Myocyte (in vitro differentiated cells): ENCODE measurements at regions not wholly inside any gene's neighbourhood (a gene's known extent, or its start where the extent isn't known, plus 50 kb on each side); places are given as distances from the start of the nearest gene placed in this dataset.
A peak's percentile ranks its signal among the peaks of the same experiment; 100 is the strongest.
"Not testable (repeated sequence)": the region's sequence is repeated elsewhere in the genome, so short reads cannot be mapped to it uniquely, and the experiment has no call there.

Experiments
- DNase-seq: peaks from one replicate; pipeline ENCODE4 v3.0.0-alpha.2; 2012; ENCODE audit warnings: low read depth

DNA sequence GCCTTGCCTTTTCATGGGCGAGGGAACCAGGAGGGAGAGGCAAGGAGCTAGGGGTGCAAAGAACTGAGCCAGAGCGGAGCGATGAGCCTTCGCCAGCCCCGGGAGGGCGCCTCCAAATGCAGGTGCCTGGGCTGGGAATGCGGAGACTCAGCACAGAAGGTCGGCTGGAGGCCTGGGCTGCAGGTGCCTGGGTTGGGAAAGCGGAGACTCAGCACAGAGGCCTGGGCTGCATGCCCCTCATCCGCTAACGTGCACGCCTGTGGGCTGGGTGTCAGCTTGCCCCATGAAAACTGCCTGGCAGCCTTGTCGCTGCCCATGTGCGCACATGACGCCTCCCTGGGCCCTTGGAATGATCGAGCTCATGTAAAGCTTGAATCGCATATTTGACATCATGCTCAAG is 51.8 kb downstream of the POM121L12 start:
- DNase-seq, result no peak

DNA sequence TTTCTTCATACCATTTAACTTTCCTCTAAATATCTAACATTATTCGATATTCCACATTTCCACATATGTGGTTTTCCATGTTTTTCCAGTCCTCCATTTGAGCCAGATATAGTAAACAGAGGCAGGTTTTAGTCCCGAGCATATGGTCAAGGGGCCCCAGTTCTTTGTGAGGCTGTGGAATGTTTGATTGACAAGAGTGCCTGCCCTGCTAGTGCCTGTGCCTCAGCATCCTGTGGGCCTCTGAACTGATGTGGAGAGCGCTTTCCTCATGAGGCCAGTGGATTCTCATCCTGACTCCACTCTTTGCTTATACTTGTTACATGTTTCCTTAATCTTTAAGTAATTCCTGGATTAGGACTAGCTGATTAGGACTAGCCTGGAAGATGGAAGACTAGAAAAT is 58.8 kb downstream of the POM121L12 start:
- DNase-seq, result no peak

DNA sequence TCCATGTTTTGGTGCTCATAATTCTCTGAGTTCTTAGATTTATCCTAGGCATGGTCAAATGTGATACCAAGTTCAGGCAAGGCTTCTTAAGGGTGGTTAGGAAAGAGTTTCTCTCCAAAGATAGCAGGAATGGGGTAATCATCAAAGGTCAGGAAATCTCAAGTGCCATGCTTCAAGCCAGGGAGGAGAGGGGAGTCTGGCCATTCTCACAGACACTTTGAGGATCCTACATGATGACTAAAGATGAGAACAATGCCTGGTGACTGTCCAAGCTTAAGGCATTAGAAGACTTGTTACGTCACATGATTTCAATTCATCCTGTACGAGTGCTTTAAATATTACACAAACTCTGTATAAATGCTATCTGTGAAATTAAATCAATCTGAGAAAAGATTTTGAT is 59.4 kb downstream of the POM121L12 start:
- DNase-seq, result no peak

DNA sequence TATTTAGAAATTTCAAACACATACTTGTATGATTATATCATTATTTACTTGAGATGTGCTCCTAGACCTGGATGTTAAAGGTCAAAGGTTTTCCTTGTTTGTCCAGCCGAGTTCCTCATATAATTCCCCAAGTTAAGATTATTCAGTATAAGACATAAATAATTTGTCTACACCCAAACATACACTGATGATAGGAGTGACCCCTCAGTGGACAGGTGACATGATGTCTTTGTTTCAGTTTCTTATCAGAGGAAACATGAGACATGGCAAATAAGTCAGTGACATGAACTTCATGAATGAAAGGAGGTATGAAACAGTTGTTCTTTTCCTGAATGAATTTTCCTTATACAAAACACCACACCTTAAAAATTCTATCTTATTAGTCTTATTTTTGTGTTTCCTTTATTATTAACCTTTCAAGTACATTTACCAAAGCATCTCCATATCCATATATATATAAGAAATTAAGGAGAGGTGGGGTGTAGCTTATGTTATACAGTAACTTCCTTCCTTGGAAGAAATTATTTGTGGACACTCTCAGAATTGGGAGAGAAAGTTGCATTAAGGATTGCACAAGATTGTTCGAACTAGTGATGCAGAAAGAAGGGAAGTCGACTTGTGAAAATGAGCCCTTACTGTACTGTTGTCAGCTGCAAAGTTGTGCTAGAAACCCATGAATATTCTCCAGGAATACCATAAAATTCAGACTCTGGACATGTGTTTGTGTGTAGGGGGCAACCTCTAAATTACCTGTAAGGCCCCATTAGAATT is 60.5 kb downstream of the POM121L12 start:
- no peak for DNase-seq

DNA sequence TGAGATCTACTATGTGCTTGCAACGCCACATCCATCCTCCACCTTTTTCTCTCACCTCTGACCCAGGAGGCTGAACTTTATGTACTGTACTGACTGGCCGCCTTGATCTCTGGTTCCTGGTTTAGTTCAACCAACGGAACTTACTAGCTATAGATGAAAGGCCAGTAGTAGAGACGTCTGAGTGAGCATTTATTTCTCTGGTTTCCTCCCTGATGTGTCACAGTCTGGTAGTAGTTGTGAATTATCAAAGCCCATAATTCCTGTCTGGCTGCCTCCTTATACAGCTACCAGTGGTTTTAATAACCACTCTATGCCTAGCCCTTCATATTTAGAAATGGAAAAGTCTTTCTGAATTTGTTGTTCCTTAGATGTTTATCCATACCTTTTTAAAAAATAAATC is 64.7 kb downstream of the POM121L12 start:
- DNase-seq, result no peak

DNA sequence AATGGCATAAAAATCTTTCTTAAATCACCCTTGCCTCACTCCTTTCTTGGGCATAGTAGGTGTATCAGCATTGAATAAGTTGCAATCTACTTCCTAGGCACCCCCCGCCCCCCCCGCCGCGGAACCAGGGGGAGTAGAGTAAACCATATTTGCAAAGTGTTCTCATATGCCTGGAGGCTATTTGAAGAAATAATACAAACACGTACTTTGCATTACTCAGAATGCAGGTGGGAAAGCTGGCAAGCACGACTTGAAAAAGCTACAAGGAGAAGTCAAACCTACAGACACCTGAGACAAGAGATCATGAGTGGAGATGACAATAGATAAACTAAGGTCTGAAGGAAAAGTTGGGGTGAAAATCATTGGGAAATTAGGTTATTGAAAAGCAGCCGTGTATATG is 65.6 kb downstream of the POM121L12 start:
- DNase-seq, result no peak

DNA sequence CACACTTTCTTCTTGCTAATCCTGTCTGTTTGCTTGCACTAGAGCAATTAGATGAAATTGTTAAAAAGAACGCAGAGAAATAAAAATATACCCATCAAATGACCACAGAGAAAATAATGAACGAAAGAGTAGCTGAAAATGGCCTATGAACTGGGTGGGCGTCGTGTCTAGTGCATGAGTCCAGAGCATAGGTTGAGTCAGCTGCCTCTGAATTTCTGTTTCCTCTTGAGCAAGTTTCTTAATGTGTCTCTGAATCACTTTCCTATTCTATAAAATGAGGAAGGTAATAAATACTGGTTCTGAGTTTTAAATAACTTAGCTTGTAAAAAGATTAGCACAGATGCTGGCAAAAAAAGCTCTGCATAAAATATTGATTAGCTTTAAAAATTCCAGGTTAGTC is 75.0 kb downstream of the POM121L12 start:
- peak; percentile 5 for DNase-seq

DNA sequence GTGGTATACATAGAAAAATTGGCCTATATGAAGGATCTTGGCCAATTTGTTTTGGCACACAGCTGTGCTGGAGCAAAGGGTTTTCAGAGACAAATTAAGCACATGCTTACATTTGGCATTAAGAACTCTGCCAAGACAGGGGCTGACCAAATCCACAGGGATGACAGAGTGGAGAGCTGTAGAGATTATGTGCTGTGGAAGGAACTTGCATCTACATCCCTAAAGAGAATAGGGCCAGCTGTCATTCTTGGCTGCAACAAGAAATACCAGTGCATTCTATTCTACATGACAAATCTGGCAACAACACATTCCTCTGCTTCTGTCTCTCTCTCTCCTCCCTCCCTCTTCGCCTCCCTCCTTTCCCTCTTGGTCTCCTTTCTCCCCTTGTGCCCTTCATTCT is 75.6 kb downstream of the POM121L12 start:
- peak; percentile 90 for DNase-seq

DNA sequence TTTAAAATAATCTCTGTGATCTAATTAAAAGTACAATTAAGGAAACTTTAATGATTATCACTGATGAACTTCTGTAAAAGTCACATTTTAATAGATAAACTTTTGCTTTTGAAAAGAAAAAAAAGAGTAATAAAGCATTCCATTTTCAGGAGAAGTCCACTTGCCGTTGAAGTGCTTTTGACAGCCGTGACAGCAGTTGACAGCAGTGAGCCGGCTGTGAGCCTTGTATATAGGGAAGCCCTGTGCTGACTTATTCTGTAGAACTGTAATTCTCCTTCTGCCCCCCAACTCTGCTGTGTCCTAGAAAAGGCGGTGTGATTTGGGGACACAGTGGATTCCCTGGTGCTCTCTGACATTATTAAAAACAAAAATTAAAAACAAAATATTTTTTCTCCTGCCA is 78.0 kb downstream of the POM121L12 start:
- DNase-seq, result no peak

DNA sequence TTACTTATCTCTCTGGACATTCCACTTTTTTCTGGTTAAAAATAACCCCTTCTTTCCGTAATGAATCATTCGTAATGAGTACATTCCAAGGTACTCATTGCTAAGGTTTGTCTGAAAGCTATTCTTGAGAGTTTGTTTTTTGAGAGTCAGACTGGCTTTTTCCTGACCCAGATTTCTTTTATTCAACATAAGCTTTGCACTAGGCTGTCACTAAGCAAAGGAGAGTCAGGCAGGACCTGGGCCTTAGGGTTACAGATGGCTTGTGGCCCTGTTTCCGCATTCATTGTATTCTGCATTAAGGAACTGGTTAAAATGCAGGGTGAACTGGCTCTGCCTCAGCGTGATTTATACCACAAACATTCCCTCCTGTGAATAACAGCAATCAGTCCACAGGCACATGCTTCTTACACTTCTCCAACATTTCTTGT is 84.1 kb downstream of the POM121L12 start:
- peak; percentile 33 for DNase-seq

DNA sequence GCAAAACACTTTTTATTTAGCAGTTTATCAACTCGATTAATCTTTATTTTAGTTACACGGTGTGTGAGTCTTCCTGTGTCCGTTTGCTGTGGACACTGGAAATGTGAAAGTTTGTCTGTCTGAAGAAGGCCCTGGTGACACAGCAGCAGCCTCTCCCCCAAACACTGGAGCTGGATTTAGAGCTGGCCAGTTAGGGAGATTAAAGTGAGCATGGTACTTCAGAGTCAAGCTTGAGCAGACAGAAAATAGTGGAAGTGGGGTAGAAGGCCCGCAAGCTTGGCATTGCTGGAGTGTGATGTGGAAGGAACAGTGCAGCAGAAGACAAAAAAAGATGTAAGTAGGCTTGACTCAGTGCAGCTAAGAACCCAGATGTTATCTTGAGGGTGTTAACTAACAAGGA is 85.9 kb downstream of the POM121L12 start:
- DNase-seq, result peak; percentile 5

DNA sequence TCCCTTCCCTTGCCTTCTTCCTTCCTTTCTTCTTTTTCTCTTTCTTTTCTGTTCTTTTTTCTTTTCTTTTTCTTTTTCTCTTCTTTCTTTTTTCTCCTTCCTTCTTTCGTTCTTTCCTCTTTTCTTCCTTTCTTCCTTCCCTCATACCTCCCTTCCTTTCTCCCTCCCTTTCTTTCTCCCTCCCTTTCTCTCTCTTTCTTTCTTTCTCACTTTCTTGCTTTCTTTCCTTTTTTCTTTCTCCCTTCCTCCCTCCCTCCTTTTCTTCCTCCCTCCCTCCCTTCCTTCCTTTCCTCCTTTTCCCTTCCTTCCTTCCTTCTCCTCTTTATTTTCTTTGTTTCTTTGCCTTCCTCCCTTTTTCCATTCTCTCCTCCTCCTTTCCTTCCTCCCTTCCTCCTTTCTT is 96.3 kb downstream of the POM121L12 start:
- DNase-seq, result no peak

DNA sequence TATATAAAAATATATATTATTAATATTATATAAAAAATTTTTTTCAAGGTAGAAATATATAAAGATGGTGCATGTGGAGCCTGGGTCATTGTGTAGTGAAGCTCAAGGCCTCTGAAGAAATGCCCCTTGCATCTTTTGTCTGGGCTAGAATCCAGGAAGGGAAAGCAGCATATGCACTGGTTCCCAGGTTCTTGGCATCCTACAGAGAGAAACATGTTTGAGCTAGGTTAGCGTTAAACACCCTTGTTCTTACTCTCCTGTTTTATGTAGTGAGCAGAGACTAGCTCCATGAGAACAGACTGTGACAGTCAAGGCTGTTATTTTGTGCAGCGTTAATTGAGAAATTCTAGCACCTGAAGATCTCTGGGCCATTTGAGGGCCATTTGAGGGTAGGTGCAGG is 116.1 kb downstream of the POM121L12 start:
- no peak for DNase-seq

DNA sequence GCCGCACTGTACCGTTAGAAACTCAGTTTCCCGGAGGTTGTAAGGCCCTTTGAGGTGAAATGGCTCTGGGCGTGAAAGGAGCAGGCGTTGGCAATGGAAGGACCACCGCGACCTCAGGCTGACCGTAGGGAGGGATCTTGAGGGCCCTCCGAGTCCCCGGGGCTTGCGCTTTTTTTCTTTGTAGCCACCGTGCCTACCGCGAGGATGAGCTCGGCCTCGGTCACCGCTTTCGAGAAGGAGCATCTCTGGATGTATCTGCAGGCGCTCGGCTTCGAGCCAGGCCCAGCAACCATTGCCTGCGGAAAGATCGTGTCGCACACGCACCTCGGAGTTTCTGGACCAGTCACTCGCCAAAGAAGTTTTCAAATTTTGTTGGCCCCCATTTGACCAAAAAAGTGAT is 151.8 kb downstream of the POM121L12 start:
- DNase-seq, result not testable (repeated sequence)

DNA sequence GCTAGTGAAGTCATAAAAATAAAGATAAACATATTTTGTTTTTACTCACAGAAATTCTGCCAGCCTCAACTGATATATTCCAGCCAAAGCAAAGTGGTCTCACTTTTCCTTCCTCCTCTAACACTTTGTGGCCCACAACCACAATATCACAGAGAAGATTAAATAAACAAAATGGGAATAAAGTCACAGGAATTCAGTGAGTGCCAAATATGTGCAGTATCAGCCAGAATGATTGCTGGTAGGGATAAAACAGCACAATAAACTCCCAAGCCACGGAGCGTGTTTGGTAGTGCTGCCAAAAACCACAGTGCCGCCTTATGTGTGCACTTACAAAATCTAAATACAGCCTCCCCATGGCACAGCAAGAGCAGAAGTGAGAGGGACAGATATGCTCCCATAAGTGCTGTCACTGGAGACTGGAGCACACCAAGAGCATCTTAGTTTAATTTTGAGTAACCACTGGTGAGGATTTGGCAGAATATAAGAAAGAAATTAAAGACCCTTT is 155.8 kb downstream of the POM121L12 start:
- DNase-seq, result no peak

DNA sequence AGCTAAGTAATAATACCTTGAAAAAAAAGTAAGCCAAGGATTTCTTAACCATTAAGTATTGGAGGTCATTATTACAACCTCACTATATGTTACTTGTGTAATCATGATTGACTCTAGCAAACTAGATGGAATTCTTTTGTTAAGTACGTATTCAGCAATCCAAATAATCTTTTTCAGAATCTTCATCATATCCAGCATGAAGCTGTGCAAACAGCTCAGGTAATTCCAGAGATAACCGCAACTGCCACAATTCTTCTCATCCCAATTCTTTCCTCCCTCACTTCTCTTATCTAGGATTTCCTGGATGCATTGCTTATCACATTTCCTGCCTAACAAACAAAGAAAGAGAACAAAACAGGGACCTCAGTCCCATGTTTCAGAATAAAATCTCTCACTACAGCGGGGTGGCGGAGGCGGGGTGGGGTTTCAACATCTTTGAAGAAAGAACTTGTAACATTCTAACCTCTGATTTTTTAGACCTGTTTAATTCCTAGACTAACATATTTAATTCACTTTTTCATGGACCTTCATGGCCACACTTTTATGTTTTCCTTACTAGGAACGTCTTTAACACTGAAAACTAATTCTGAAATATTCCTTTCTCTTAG is 156.5 kb downstream of the POM121L12 start:
- DNase-seq, result no peak

DNA sequence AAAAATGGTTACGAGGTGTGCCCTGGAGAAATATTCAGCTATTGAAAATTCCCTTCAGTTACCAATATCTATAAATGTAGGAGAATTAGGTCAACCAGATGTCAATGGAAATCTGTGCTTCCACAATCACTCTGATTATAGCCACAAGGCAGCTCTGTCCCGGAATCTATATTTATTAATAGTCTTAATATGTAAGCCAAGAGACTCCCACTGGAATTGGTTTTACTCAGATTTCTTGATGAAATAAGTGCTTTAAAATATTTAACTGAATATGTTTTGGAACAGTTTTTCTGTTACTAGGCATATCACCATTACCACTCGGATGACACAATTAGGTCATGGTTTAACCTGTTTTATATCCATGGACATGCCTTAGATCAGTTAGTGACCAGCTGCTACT is 169.6 kb downstream of the POM121L12 start:
- no peak for DNase-seq

DNA sequence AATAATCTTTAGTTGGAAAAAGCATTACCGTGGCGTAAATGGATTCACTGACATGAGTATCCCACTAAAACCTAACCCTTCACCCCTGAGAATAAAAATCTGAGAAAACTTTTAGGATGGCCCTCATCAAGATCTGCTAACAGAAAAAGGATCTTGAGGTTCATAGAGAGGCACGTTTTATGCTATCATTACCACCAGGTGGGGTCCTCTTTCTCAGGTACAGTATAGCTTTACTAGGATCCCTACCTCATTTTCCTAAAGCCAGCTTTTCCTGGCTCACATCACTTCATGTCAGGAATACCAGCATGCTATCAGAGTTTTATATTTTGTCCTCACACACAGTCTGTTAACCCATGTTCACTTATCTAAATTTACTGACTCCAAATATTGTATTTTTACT is 173.7 kb downstream of the POM121L12 start:
- no peak for DNase-seq

DNA sequence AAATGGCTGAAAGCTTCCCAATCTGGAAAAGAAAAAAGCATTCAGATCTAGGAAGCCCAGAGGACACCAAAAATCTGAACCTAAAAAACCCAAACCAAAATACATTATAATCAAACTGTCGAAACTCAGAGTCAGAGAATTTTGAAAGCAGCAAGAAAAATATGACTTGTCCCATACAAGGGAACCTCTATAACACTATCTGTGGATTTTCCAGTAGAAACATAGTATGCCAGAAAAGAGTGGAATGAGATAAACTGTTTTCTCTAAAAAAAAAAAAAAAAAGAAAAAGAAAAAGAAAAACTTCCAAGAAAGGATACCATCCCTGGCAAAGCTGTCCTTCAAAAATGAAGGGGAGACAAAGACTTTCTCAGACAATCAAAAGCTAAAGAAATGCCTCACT is 179.0 kb downstream of the POM121L12 start:
- DNase-seq, result no peak

DNA sequence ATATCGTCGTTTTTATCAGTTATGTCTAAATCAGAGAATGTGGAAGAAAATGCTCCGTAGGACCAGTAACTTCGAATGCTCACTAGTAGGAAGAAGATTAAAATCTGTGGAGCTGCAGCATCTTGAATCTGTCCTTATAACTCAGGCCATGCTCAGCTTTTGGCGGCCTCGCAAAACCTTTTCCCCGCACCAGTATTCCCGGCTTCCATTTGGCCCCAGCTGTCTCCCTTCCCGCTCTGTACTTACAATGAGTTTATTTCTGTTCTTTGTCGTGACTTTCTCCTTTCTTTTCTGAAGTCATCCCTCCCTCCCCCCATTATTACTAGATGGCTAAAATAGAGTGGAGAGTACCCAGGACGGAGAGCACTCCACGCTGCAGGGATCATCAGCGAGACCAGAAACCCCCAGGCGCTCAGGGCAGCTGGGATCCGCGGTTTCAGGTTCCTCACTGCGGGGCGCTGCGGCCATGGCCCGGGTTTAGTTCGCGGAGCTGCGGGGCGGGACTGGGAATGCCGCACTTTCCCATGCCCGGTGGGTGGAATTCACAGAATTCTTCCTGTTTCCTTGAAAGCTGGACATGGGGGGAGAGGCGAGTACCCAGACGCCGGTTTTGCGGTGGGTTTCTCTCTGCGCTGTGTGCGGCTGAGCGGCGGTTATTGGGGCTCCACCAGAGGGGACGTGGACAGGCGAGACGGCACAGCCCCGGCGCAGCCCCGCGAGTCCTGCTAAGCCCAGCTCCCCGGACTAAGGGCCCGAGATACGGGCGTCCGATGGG is 183.5 kb downstream of the POM121L12 start:
- peak; percentile 15 for DNase-seq

DNA sequence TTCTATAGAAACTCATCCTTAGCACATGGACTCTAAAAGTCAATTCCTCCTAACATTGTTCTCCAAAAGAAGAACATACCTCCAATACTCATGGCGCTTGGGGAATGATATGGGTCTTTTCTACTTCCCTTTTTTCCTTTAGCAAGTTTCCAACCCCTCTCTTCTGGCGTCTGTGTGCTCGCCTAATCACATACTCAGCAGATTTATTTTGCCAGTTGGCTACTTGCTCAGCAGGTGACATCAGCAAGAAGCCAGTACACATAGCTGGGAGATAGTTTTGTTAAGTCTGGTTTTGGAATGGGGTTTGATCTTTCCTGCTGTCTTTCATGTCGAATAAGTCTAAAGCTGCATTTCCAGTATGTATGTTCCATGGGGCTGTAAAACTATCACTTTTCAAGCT is 193.8 kb downstream of the POM121L12 start:
- no peak for DNase-seq

DNA sequence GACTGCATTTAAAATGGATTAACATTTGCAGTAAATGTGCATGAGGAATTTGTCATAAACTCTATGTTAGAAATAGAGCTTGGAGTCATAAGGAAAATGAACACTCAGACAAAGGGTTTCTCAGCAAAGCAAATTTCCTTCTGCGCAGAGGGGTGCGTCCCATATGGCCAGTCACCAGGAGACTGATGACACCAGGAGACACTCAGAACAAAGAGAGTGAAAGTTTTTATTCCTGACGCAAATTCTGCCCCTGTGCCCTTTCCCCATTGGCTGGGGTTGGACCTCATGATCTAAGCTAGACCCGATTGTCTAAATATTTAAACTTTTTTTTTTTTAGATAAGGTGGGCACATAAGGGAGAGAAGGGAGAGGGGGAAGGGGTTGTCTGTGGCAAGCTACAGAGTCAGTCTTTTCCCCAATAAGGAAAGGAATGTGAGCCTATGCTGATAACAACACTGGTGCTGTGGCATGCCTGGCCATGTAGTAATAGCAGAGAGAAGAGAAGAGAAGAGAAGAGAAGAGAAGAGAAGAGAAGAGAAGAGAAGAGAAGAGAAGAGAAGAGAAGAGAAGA is 202.0 kb downstream of the POM121L12 start:
- no peak for DNase-seq
